HG03520 (cell line): ENCODE measurements at regions not wholly inside any gene's neighbourhood (a gene's known extent, or its start where the extent isn't known, plus 50 kb on each side); places are given as distances from the start of the nearest gene placed in this dataset.
"Not testable (repeated sequence)": the region's sequence is repeated elsewhere in the genome, so short reads cannot be mapped to it uniquely, and the experiment has no call there.

Experiments used
- ATAC-seq: cut with Tn5 transposase; IDR thresholded peaks from one replicate; pipeline ENCODE4 v1.9.1; 2021; ENCODE audit warnings: mild to moderate bottlenecking, moderate library complexity; ENCODE audit not compliant: unreplicated experiment

- ATAC-seq: no peak
Observed at GRCh38 chr16:60414613-60415012, 1621.6 kb downstream of the CDH8 start.

GRCh38 chr16:60413969-60414368 is 1622.3 kb downstream of the CDH8 start:
- no peak for ATAC-seq

GRCh38 chr16:60407606-60408005 is 1628.6 kb downstream of the CDH8 start:
- no peak for ATAC-seq

GRCh38 chr16:60407034-60407433 is 1629.2 kb downstream of the CDH8 start:
- ATAC-seq: no peak

- no peak for ATAC-seq
Observed at GRCh38 chr16:60405286-60405685, 1631.0 kb downstream of the CDH8 start.

- ATAC-seq: no peak
Observed at GRCh38 chr16:60404401-60404800, 1631.8 kb downstream of the CDH8 start.

- not testable (repeated sequence) for ATAC-seq
Observed at GRCh38 chr16:60402941-60403340, 1633.3 kb downstream of the CDH8 start.

- no peak for ATAC-seq
Observed at GRCh38 chr16:60392380-60392779, 1643.9 kb downstream of the CDH8 start.

GRCh38 chr16:60371591-60371990 is 1637.5 kb upstream of the GOT2 start:
- ATAC-seq: no peak

- ATAC-seq: no peak
Observed at GRCh38 chr16:60367739-60368138, 1633.6 kb upstream of the GOT2 start.

GRCh38 chr16:60363566-60363965 is 1629.5 kb upstream of the GOT2 start:
- ATAC-seq: no peak

- ATAC-seq: not testable (repeated sequence)
Observed at GRCh38 chr16:60359866-60360265, 1625.8 kb upstream of the GOT2 start.

- not testable (repeated sequence) for ATAC-seq
Observed at GRCh38 chr16:60359412-60359811, 1625.3 kb upstream of the GOT2 start.

GRCh38 chr16:60357876-60358522 is 1623.9 kb upstream of the GOT2 start:
- not testable (repeated sequence) for ATAC-seq

GRCh38 chr16:60346256-60346655 is 1612.1 kb upstream of the GOT2 start:
- ATAC-seq: no peak

GRCh38 chr16:60337671-60338070 is 1603.6 kb upstream of the GOT2 start:
- ATAC-seq: no peak

- no peak for ATAC-seq
Observed at GRCh38 chr16:60331168-60331567, 1597.1 kb upstream of the GOT2 start.

GRCh38 chr16:60329108-60329507 is 1595.0 kb upstream of the GOT2 start:
- no peak for ATAC-seq

GRCh38 chr16:60328152-60328551 is 1594.0 kb upstream of the GOT2 start:
- ATAC-seq: no peak

- no peak for ATAC-seq
Observed at GRCh38 chr16:60318486-60318885, 1584.4 kb upstream of the GOT2 start.

GRCh38 chr16:60310846-60311445 is 1576.8 kb upstream of the GOT2 start:
- ATAC-seq: no peak

- ATAC-seq: no peak
Observed at GRCh38 chr16:60304720-60305119, 1570.6 kb upstream of the GOT2 start.

GRCh38 chr16:60304066-60304465 is 1570.0 kb upstream of the GOT2 start:
- ATAC-seq: no peak
